GM21390 (cell line): ENCODE measurements at regions not wholly inside any gene's neighbourhood (a gene's known extent, or its start where the extent isn't known, plus 50 kb on each side); places are given as distances from the start of the nearest gene placed in this dataset.

Experiments
- ATAC-seq: cut with Tn5 transposase; IDR thresholded peaks from one replicate; pipeline ENCODE4 v1.9.1; 2021; ENCODE audit not compliant: unreplicated experiment

DNA sequence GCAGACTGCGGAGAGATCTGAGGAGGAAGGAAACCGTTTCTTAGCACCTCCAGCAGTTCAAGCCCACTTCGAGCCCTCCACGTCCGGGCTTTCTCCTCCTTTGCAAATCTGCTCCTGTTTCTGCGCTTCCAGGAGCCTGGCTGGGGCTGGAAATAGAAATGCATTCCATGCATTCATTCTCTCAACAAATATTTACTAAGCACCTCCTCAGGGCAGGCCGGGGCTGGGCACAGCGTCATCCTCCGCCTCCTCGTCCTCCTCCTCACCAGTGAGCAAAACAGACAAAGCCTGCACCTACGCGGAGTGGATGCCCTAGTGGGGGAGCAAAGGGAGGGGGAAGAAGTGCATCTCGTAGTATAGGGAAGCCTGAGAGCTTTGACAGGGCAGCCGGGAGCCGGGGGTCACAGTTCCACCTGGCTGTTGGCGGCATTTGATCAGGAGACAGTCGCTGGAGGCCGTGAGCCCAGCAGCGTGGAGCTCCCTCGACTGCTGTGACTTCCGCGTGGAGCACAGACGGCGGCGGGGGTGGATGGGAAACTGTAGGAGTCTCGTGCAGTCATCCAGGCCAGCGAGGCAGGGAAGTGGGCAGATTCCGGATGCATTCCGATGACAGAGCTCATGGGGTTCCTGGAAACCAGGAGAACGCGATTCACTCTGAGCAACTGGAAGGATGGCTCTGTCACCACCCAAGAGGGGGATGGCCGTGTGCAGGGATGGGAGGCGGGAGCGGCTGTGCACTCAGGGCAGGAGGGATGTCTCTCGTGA, 93.5 kb downstream of the SIK1 start:
- ATAC-seq, result no peak

DNA sequence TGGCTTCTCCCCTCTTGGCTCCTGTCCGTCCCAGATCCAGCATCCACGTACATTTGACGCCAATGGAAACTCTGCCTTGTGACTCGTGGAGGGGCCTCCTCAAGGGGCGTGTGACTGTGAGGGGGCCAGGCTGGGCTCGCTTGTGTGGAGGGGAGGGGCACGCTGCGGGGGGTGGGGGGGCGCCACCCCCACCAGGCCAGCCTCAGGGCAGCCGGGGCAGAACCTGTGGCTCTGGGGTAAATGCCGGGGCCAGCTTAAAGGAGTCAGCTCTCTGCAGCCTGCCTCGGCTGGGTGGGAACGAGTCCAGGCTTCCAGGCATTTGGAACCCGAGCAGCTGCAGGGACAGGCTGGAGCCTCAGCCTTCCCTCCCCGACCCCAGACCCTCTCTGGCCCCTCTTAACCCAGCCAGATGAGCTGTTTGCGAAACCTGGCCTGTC, 94.1 kb downstream of the SIK1 start:
- no peak for ATAC-seq

- no peak for ATAC-seq
Observed at GRCh38 chr21:43331962-43332828, 94.7 kb downstream of the SIK1 start.

GRCh38 chr21:43331111-43331961, 95.6 kb downstream of the SIK1 start:
- no peak for ATAC-seq

DNA sequence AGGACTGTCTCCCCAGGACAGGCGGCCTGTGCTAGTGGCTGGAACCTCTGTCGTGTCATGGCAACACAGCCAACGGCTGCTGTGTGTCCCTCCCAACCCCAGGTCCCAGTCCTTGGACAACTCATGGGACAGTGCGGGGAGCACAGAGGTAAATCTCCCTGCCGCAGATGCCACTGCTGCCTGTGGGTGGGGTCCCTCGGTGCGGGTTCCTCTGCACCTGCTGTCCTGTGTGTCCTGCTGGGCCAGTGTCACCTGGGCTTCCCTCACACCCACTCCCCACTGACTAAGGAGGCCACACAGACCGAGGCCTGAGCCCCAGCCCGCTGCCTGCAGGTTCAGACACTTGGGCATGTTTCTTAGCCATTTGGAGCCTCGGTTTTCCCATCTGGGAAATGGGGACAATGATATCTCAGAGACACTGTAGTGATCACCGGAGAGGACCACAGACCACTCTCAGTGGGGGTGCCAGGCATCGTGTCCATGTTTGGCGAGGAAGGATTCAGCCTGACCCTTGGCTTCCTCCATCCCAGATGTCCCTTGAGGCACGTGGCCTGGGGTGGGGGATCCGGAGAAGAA, 96.5 kb downstream of the SIK1 start:
- no peak for ATAC-seq

GRCh38 chr21:43329711-43330269, 97.1 kb downstream of the SIK1 start:
- no peak for ATAC-seq

GRCh38 chr21:43328958-43329691, 97.8 kb downstream of the SIK1 start:
- no peak for ATAC-seq

DNA sequence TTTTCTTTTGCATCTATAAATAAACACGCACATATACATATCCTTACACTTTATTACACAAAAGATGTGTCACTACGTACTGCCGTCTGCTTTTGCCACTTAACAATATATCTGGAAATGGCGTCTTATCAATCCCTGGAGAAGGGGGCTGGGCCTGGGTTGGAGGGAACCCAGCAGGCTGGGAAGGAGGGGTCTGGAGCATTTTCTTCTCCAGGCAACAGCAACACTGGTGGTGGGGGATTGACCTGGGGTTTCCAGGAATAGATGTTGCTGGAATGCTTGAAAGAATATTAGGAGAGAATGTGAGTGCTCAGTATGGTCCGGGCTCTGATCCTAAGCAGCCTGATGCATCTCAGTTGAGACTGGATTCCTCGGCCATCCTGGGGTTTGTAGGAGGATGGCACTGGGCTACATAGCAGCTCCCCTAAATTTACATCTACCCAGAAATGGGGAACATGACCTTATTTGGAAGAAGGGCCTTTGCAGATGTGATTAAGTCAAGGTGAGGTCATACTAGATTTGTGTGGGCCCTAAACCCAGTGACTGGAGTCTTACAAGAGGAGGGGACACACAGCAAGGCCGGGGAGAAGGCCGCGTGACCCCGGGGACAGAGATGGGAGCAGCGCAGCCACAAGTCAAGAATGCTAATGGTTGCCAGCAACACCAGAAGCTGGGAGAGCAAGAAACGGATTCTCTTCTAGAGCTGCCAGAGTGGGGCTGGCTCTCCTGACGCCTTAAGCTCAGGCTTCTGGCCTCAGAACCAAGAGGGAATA, 98.6 kb downstream of the SIK1 start:
- ATAC-seq, result no peak

DNA sequence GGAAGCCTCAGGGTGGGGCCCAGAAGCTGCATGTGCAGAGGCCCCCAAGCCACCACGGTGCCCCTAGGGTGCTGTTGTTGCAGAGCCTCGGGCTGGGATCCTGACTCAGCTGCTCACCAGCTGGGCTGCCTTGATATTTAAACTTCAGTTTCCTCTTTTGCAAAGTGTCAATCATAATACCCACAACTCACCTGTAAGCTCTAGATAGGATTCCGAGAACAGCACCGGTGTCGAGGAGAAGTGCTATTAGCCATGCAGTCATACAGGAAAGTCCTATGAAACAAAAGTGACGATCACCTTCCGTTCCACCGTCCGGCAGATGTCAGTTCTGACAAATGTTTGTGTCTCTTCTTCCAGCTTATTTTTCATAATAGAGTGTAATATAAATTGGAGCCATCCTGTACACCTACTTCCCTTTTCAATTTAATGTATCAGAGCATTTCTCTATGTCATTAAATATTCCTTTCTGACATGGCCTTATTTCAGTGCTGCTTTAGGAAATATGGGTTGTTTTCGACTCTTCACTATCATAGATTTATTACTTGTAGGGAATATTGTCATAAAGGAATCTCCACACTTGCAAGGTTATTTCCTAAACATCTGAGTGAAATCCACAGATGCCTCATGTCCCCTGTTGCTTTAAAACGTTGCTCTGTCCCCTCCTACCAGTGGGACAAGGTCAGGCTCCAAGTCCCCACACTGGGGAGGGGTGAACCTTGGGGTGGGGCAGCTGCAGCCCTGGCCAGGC, 100.8 kb downstream of the SIK1 start:
- no peak for ATAC-seq

- ATAC-seq, result no peak
Observed at GRCh38 chr21:43325036-43325435, 101.9 kb downstream of the SIK1 start.

GRCh38 chr21:43324596-43324995, 102.3 kb downstream of the SIK1 start:
- no peak for ATAC-seq

DNA sequence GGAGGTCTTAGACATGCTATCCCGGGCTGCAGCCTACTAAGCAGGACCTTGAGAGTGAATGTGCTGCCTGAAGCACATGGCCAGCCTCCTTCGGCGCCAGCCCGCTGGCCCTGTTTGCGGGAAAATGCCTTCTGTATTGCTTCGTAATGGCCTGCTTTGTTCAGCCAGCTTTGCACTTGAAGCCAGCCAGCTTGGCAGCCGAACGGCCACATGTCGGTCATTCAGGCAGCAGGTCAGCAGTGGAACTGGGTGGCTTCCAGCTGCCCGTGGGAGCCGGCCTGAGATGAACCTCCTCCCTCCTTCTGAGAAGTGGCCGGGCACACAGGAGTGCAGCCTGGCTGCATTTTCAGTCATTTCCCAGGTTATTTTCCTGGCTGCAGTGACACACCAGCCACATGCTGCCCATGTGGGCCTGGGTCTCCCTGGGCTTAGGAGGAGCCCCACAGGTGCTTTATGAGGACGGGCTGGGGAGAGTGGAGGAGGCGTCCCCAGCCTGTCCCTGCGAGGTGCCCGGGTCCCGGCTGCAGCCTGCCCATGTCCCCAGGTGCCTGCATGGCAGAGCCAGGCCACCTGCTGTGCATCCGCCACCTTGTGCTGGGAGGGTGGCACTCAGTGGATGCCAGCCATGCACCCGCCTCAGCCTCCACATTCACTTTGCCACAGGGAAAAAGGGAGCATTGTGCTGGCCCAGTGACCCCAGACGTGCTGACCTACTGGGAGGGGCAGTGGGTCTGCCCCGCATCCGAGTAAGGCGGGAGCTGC, 103.5 kb downstream of the SIK1 start:
- ATAC-seq, result no peak

DNA sequence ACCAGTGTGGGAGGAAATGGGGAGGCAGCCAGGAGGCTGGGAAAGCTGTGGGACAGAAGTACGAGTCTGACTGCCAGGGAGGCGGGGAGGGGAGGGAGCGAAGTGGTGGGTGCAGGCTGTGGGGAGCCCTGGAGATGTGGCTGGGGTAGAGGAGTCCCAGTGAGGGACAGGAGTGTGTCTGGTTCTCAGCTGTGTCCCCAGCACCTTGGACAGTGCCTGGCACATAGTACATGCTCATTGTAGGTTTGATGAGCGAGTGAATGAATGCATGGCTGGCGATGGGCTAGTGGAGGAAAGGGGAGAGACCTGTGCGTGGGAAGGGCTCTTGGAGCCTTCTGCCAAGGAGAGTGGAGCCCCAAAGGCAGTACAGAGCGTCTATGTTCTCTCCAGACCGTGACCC, 104.1 kb downstream of the SIK1 start:
- ATAC-seq, result no peak

GRCh38 chr21:43322311-43322710, 104.6 kb downstream of the SIK1 start:
- no peak for ATAC-seq

- ATAC-seq, result no peak
Observed at GRCh38 chr21:43321611-43322010, 105.3 kb downstream of the SIK1 start.

DNA sequence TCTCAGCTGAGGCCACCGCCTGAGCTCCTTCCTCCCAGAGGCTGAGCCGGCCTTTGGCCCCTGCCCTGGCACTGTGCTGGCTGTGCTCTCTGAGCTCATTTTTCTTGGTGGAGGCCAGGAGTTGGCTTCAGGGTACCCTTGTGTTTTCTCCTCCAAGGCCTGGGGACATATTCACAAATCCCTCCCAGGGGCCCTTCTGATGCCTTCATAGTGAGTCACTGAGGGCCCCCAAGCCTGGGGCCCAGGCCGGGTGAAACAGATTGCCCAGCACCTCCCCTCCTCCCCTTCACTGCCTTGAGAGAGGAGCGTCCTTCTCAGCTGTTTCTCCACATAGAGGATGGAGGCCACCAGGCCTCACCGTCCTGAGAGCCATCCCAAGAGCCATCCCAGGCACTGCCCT, 105.8 kb downstream of the SIK1 start:
- ATAC-seq, result no peak

GRCh38 chr21:43320526-43320925, 106.4 kb downstream of the SIK1 start:
- ATAC-seq, result no peak
